Fibroblast of skin of left quadriceps (primary cell): ENCODE measurements at regions not wholly inside any gene's neighbourhood (a gene's known extent, or its start where the extent isn't known, plus 50 kb on each side); places are given as distances from the start of the nearest gene placed in this dataset.
A peak's percentile ranks its signal among the peaks of the same experiment; 100 is the strongest.

Experiments used
- DNase-seq, 2 experiments: peaks; one replicate each; pipeline ENCODE4 v3.0.0-alpha.2; 2013; ENCODE audit warnings: low read depth in 2 of 2

GRCh38 chr2:217305882-217306281, 446.0 kb upstream of the TNP1 start:
- no peak for DNase-seq

GRCh38 chr2:217304582-217304981, 444.7 kb upstream of the TNP1 start:
- DNase-seq = no peak

- DNase-seq = no peak
Measured at GRCh38 chr2:217302856-217303255, 443.0 kb upstream of the TNP1 start.

- no peak for DNase-seq
Measured at GRCh38 chr2:217301142-217301925, 441.5 kb upstream of the TNP1 start.

- DNase-seq = no peak
Measured at GRCh38 chr2:217299590-217299989, 439.7 kb upstream of the TNP1 start.

- DNase-seq = no peak
Measured at GRCh38 chr2:217297096-217297495, 437.2 kb upstream of the TNP1 start.

- no peak for DNase-seq
Measured at GRCh38 chr2:217294818-217295217, 435.0 kb upstream of the TNP1 start.

GRCh38 chr2:217294211-217294610, 434.3 kb upstream of the TNP1 start:
- no peak for DNase-seq

- no peak for DNase-seq
Measured at GRCh38 chr2:217293607-217294006, 433.7 kb upstream of the TNP1 start.

GRCh38 chr2:217293046-217293445, 433.2 kb upstream of the TNP1 start:
- DNase-seq = no peak

GRCh38 chr2:217291259-217291658, 431.4 kb upstream of the TNP1 start:
- DNase-seq = no peak

GRCh38 chr2:217290467-217290866, 430.6 kb upstream of the TNP1 start:
- DNase-seq = no peak

GRCh38 chr2:217289907-217290280, 430.0 kb upstream of the TNP1 start:
- no peak for DNase-seq

GRCh38 chr2:217289177-217289906, 429.5 kb upstream of the TNP1 start:
- DNase-seq = no peak

GRCh38 chr2:217288472-217289063, 428.7 kb upstream of the TNP1 start:
- DNase-seq = no peak

GRCh38 chr2:217286833-217287232, 427.0 kb upstream of the TNP1 start:
- peak; percentile 96 for DNase-seq

- no peak for DNase-seq
Measured at GRCh38 chr2:217285926-217286325, 426.1 kb upstream of the TNP1 start.

GRCh38 chr2:217283460-217283859, 423.6 kb upstream of the TNP1 start:
- peak; percentile 85 for DNase-seq

GRCh38 chr2:217282531-217282930, 422.7 kb upstream of the TNP1 start:
- DNase-seq = no peak

GRCh38 chr2:217279556-217279955, 419.7 kb upstream of the TNP1 start:
- peak; percentile 96 to 97 for DNase-seq

GRCh38 chr2:217279140-217279539, 419.3 kb upstream of the TNP1 start:
- DNase-seq = peak; percentile 64 to 68

GRCh38 chr2:217277646-217278398, 418.0 kb upstream of the TNP1 start:
- DNase-seq = peak in 1 of 2 experiments; percentile 67
